ENCODE measurements at regions not wholly inside any gene's neighbourhood (a gene's known extent, or its start where the extent isn't known, plus 50 kb on each side); places are given as distances from the start of the nearest gene placed in this dataset.
A peak's percentile ranks its signal among the peaks of the same experiment; 100 is the strongest.
"Not testable (repeated sequence)": the region's sequence is repeated elsewhere in the genome, so short reads cannot be mapped to it uniquely, and the experiment has no call there.

DNA sequence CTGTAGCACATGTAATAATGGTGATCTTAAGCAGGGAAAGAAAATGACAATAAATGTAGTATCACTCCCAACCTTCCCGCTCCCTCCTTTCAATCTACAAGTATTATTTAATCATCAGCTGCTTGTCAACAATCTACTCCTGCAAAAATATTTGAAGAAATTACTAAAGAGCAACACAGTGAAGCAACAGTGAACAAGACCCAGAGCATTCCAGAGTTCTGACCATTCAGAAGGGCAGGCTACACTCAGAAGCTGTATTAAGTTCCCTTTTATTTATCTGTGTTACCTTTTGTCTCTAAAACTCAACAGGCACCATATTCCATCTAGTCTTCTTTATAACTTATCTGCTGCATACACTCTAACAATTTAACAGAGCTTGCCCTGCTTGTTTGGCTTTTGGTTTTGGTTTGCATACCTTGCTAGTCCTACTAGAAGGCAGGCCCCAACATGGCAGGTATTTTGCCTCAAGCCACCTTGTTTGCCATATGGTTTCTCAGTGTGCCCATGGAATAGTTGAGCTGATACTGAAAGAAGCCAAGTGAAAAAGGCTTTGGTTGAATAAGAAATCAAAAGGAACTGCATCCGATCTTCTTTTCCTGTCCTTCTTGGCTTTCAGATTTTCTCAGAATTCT is 253.9 kb downstream of the CEMIP2 start:
- no peak for DNase-seq (ENCODE audit: low read depth in 4 of 4, low spot score in 3 of 4)

DNA sequence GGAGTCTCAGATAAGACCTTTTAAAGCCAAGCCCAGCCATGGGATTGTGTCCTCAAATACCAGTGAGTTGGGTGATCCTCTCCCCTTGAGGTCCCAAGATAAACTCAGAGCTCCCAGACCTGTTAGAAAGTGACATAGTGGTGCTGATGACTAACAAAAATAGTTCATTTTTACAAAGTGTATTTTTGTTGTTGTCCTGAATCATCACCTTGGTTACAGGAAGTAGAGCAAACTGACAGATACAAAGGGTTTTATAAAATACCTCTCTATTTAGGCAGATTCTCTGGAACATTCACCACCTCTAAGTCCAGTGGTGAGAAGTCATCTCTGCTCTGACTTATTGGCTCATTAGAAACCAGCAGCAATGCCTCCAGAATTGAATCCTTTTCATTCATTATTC is 259.3 kb downstream of the CEMIP2 start:
- DNase-seq (ENCODE audit: low read depth in 4 of 4, low spot score in 3 of 4): no peak

DNA sequence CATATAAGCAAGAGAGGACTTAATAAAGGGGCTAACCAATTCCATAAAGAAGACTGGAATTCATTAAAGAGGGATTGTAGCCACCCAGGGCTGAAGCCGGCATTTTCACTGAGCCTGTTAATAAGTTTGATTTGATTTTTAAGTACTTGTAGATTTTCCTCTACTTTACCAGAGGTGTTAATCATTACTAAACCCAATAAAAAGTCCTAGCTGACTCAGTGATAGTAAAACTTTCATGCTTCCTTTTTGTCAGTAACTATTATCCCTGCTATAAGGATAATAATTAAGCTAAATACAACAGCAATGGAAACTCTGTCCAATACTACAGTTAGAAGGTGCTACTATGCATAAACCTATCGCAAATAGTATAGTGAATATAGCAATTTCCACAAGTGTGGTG is 260.2 kb downstream of the CEMIP2 start:
- DNase-seq (ENCODE audit: low read depth in 4 of 4, low spot score in 3 of 4): not testable (repeated sequence)

DNA sequence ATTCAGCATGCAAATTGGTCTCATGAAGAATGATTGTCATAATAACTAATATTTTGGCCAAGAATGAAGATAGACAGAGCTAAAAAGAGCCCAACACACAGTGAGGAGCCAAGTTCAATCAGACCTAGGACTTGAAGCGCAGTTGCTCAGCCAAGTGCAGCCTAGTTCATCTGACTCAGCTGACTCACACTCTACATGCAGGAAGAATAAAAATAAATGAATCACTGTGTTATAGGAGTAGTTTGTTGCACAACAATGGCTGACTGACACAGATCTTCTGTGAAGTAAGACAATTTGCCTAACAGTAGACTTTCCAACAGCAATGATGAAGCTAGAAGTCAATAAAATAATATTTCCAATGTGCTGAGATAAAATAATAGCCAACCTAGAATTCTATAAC is 261.5 kb downstream of the CEMIP2 start:
- DNase-seq (ENCODE audit: low read depth in 4 of 4, low spot score in 3 of 4): no peak

DNA sequence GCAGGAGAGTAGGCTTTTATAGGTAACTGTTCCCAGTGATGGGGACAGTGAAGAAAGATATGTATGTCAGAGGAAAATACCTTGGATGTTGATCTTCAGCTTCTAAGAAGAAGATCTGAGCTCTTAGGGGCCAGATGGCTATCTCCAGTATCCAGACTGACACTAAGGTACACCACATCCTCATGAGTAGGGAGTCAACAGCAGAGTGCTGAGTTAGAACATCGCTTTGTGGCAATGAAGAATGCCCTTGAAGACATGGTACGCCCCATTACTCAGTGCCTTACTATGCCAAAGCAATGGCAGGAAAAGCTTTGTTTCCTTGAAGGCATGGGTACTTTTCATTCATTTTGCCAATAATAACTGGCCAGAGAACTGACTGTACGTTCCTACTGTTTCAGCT is 263.7 kb downstream of the CEMIP2 start:
- DNase-seq (ENCODE audit: low read depth in 4 of 4, low spot score in 3 of 4): no peak

DNA sequence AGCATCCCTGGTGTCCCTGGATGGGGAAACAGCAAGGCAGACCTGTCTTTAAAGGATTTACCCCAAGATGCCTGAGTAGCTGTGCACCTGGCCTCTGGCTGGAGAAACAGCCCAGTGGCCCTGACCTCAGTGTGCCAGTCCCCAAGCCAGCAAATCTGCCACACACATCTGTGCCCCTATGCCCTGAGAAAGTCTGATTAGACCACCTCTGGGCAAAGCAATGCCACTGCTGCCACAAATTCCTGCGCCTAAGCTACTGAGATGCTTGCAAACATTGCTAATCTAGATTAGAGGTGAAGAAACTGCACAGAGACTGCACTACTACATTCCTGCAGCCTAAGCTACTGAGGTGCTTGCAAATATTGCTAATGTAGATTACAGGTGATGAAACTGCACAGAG is 269.6 kb downstream of the CEMIP2 start:
- no peak for DNase-seq (ENCODE audit: low read depth in 4 of 4, low spot score in 3 of 4)

DNA sequence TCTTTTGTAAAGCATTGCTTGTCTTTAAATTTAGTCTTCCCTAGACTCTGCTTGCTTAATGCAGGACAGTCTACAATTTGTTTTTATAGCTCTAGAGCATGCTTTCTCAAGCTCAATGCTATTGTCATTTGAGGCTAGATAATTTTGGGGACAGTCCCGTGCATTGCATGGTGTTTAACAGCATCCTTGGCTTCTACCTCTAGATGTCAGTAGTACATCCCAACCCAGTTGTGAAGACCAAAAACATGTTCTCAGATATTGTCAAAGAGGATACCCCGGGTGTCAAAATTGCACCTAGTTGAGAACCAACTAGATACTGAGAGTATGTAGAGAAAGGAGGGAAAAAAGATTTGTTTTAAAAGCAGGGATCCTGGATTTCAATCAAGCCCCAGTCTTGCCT is 277.5 kb downstream of the CEMIP2 start:
- no peak for DNase-seq (ENCODE audit: low read depth in 4 of 4, low spot score in 3 of 4)

DNA sequence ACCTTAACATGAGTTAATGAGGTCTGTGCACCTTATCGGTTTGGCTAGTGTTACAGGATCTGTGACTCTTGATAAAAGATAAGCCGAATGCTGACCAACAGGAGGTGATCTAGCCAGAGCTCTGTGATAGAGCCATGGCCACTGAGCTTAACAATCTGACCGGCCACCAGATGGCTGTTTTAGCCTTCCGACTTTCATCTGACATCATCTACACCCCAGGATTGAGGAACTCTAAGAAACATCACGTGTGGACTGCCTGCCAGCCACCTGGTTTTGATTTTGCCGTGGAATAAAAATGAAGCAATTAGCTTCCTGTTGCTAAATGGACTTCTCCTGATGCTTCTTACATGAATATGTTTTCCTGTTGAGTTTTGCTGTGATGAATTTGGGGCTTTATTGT is 281.3 kb downstream of the CEMIP2 start:
- DNase-seq (ENCODE audit: low read depth in 4 of 4, low spot score in 3 of 4): no peak

DNA sequence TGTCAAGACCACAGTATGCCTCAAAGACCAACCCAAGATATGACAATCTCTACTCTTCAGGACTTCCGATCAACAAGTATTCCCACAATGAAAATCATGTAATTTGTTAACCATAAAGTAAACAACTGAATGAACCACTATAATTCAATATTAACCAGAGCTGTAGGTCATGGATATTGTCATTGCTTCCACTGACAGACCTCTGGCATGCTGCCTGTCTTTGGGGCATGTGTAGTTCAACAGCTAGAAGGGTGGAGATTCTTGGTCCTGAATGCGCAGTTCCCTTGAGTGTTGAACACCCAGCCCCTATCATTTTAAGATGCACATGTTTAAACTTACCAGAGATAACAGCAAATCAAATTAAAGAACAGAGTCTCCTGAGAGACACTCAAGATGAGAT is 283.0 kb downstream of the CEMIP2 start:
- no peak for DNase-seq (ENCODE audit: low read depth in 4 of 4, low spot score in 3 of 4)

DNA sequence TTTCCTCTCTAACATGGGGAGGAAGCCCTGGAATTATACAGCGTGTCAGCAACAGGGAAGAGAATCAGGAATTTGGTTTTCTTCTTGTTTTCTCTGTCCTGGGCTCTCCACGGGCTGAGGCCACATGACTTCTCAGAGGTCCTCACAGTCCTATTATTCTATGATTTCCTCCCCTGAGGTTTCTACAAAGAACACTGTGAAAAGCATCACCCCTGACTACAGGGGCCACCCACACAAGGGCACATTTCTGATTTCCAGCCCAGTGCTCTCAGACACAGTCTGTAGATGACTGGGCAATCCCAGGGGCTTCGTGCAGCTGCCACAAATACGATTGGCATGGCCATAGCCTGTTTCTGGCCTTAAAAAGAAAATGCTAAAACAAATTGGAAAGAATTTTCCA is 284.9 kb downstream of the CEMIP2 start:
- DNase-seq (ENCODE audit: low read depth in 4 of 4, low spot score in 3 of 4): no peak

DNA sequence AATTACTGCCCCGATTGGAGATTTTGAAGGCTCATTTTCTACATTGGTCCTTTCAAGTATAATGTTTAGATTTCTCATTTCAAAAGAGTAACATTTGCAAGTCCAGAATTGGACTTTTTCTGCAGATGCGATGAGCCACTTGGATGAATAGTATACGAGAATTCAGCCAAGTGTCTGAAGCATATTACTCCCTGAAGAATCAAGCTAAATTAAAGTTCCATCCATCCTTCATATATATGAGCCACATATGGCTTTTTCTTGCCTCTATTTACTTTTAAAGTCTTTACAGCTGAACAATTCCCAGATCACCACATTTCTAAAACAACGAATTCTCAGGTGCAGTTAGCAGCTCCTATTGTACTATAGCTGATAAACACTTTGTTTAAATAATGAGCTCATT is 288.7 kb downstream of the CEMIP2 start:
- no peak for DNase-seq (ENCODE audit: low read depth in 4 of 4, low spot score in 3 of 4)

DNA sequence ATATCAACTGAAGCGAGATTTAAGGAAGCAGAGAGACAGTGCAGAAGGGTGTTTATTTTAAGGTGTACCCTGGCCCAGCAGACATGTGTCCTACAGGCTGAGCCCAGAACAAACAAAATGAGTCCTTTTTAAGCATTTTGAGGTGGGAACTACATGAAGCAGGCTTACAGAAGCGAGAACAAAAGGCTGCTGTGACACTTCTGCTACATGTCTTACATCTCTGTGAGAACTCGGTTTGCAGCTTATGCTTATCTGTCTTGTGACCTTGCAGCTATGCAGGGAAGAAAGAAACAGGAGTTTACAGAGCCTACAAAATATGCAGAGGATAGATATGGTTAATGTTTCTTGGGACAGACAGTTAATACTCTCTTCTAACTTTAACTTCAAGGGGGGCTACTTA is 295.9 kb downstream of the CEMIP2 start:
- DNase-seq (ENCODE audit: low read depth in 4 of 4, low spot score in 3 of 4): no peak

DNA sequence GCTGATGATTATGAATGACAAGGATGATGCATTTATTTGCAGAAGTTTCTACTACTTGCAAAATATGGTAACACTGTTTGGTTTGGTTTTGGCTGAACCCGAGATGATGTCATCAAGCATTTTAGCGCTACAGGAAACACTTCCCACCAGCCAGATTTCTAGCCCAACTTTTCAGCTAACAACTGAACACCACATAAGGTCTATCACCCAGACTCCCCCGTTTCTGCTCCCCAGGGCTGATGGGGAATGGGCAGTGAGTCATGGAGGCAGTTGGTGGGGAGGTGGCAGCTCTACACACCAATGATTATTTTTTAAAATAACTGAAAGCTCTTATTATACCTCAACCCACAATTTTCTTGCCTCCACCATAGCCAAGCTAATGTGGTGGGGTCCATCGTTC is 302.9 kb downstream of the CEMIP2 start:
- no peak for DNase-seq (ENCODE audit: low read depth in 4 of 4, low spot score in 3 of 4)

DNA sequence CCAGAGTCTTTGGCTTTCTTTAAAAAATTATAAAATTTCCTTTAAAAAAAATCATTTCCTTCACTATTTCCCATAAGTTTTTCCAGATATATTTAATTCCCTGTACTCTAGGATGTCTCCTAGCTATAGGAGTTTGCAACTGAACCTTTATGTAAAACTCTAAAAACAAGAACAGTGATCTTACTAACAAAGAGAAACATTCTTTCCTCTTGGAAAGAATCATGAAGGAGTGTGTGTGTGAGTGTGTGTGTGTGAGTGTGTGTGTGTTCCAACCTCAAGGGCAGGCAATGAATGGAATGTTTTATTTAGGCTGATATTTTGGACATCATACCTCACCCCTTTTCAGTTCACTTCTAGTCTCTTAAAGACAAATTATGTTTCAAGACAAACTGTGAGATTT is 309.2 kb downstream of the CEMIP2 start:
- no peak for DNase-seq (ENCODE audit: low read depth in 4 of 4, low spot score in 3 of 4)

DNA sequence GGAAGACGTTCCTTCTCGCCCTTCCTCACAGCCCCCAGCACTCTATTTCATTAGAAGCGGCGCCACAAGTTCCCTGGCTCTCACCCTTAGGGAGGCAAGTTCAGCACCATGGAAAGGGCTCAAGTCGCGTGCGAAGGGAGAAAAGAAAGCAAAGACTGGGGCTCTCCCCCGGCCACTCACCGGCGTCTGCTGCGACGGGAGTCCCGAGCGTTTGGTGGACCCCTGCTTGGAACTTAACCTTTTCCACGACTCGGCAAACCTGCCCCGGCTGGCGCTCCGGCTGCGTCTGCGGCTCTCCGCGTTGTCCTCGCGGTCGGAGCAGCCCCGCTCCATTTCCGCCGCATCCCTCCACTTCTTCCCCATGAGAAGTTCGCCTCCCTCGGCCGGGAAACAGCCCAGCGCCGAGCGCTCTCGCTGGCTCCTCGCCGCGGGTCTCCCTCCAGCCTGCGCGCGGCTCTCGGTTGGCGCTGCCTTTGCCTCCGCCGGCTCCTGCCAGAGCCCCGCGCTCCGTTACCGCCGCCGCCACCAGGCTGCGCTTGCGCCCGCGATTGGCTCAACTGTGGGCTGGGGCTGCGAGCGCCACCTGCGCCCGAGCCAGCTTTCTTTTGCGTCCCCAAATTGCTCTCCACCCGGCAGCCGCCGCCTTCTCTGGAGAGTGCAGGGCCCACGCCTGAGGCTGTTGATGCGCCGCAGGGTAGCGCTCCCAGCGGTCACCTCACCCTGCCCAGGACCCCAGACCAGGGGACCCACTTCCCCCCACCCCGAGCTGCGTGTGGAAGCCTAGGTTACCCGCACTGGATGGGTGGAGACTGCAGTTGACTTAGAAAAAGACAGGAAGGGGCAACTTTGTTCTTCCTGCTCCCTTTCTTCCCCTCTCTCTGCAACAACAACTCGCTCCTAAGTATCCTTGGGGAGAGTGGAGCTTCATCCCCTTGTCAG is 321.6 kb downstream of the CEMIP2 start:
- DNase-seq (ENCODE audit: low read depth in 4 of 4, low spot score in 3 of 4): peak; percentile 58 to 79 (median 72)

DNA sequence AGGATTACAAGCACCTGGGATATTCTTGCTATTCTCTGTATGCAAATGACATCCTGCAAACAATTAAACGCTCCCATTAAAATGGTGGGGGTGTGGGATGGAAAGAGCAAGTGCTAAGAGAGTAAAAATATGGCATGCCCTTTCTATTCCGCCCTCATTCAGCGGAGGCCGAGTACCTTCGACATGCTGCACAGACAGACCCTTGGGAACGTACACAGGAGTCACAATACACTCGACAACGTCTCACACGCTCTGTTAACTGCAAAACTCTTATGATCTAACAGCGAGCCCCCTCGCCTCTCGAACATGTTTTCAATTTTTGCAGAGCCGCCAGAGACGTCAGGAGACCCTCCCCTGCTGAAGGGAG is 322.2 kb downstream of the CEMIP2 start:
- DNase-seq (ENCODE audit: low read depth in 4 of 4, low spot score in 3 of 4): no peak

DNA sequence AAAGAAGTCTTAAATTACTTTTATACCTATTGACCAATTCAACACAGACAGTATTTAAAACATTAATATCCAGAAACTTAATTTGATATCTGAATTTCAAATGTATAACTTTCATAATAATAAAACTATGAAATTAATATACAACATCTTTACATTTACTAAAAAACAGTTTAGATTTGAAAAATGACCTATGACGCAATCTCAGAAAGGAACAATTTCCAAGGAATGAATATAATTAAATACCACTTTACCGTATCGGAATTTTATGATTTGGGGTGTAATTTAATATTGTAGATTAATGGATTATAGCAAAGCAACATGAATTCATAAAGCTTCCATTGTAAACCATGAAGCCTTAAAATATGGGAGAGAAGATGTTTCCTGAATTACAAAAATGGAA is 321.5 kb upstream of the TRPM3 start:
- DNase-seq (ENCODE audit: low read depth in 4 of 4, low spot score in 3 of 4): no peak

DNA sequence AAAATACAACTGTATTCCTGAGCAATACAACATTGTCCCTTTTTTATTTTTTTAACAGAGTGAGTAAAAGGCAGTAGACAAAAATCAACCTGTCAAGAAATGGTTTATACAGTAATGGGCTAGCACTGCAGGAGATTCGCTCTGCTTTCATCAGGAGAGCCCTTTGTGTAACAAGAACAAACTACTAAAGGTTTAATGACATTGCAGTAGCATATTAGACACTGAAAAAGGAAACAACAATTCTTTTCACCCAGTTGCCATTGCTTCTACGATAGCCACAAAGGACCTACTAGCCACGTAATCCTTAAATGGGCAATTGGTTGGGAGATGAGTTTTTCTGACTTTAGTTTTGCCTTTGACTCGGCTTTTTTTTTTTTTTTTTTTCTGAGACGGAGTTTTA is 319.8 kb upstream of the TRPM3 start:
- no peak for DNase-seq (ENCODE audit: low read depth in 4 of 4, low spot score in 3 of 4)

DNA sequence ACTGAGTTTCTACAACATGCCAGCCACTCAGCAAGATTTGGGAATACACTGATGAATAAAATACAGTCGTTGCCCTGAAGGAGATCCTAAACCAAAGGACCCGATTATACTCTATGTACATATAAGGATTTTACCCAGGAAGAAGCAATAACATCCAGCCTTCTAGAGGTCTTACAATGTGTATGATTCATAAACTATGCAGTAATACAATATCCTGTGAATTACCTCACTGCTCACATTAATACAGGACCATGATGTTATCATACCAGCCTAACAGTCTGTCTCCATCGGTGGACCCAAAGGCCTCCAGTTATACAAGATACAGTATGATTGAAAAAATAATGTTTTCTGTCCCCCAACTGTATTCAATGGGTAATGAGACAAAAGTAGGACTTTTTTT is 310.5 kb upstream of the TRPM3 start:
- no peak for DNase-seq (ENCODE audit: low read depth in 4 of 4, low spot score in 3 of 4)

DNA sequence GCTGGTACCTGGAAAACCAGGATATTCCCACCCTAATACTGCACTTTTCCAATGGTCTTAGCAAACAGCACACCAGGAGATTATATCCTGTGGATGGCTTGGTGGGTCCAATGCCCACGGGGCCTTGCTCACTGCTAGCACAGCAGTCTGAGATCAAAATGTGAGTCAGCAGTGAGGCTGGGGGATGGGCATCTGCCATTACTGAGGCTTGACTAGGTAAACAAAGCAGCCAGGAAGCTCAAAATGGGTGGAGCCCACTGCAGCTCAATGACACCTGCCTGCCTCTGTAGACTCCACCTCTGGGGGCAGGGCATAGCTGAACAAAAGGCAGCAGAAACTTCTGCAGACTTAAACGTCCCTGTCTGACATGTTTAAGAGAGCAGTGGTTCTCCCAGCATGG is 285.9 kb upstream of the TRPM3 start:
- not testable (repeated sequence) for DNase-seq (ENCODE audit: low read depth in 4 of 4, low spot score in 3 of 4)

DNA sequence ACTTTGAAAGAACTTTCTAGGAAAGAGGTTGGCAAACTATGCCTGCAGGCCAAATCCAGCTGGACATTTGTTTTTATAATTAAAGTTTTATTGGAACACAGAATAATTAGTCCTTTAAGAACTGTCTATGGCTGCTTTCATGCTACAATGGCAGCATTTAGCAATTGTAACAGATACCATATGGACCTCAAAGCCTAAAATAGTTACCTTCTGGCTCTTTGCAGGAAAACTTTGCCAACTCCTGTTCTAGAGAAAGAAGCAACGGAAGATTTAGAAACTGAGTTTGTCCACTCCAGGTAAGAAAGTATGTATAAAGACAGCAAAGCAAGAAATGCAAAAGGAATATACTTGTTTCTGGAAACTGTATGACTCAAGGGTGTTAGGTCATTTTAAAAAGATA is 281.7 kb upstream of the TRPM3 start:
- no peak for DNase-seq (ENCODE audit: low read depth in 4 of 4, low spot score in 3 of 4)

DNA sequence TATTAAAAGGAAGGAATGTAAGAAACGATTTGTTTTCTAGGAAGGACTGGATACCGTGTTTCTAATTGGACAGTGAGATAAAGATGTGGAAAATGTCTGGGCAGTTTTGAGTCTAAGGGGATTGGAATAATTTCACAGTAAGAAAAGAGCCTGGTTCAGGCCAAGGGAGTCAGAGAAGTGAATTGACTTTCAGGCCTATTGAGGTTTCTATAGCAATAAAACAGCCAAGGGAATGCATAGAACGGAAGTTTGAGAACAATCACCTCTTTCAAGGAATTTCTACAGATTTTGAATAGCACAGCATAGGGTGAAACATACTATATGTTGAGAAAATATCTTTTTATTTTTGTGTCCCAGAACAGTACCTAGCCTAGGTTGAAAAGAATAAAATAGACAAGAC is 271.6 kb upstream of the TRPM3 start:
- DNase-seq (ENCODE audit: low read depth in 4 of 4, low spot score in 3 of 4): no peak

All from left renal pelvis (tissue), 4 donors.